NB4 (cell line): ENCODE measurements at regions not wholly inside any gene's neighbourhood (a gene's known extent, or its start where the extent isn't known, plus 50 kb on each side); places are given as distances from the start of the nearest gene placed in this dataset.

ENCODE experiments used
- DNase-seq: peaks from one replicate; pipeline ENCODE4 v3.0.0; 2010; ENCODE audit warnings: low read depth
- H3K4me3 ChIP-seq: one replicate; pipeline ENCODE4 v1.5.1; 2011; ENCODE audit warnings: mild to moderate bottlenecking, low read depth, low read length, moderate library complexity
- MYC ChIP-seq: IDR thresholded peaks from 2 replicates; pipeline ENCODE4 v1.6.1; 2011; ENCODE audit warnings: low read depth, low read length
- POLR2A ChIP-seq: IDR thresholded peaks from 2 replicates; pipeline ENCODE4 v1.6.1; 2011; ENCODE audit warnings: mild to moderate bottlenecking; ENCODE audit not compliant: insufficient read length; ENCODE audit errors: extremely low read depth
- TF ChIP-seq, protein P1 (sequence below): IDR thresholded peaks from one replicate; pipeline ENCODE4 v1.5.1; 2012; ENCODE audit warnings: low read depth, low read length
- TF ChIP-seq, protein P2 (sequence below): IDR thresholded peaks from 2 replicates; pipeline ENCODE4 v1.6.1; 2011; ENCODE audit warnings: low read depth, low read length

- TF ChIP-seq POLR2A, result no peak
- TF ChIP-seq, protein P1, sequence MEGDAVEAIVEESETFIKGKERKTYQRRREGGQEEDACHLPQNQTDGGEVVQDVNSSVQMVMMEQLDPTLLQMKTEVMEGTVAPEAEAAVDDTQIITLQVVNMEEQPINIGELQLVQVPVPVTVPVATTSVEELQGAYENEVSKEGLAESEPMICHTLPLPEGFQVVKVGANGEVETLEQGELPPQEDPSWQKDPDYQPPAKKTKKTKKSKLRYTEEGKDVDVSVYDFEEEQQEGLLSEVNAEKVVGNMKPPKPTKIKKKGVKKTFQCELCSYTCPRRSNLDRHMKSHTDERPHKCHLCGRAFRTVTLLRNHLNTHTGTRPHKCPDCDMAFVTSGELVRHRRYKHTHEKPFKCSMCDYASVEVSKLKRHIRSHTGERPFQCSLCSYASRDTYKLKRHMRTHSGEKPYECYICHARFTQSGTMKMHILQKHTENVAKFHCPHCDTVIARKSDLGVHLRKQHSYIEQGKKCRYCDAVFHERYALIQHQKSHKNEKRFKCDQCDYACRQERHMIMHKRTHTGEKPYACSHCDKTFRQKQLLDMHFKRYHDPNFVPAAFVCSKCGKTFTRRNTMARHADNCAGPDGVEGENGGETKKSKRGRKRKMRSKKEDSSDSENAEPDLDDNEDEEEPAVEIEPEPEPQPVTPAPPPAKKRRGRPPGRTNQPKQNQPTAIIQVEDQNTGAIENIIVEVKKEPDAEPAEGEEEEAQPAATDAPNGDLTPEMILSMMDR, result no peak
- TF ChIP-seq, protein P2, sequence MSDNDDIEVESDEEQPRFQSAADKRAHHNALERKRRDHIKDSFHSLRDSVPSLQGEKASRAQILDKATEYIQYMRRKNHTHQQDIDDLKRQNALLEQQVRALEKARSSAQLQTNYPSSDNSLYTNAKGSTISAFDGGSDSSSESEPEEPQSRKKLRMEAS, result no peak
- TF ChIP-seq MYC, result no peak
- no peak for DNase-seq
- no peak overlapping the region for H3K4me3 ChIP-seq
Measured at GRCh38 chr6:130585587-130585986, 219.8 kb downstream of the TMEM200A start.

DNA sequence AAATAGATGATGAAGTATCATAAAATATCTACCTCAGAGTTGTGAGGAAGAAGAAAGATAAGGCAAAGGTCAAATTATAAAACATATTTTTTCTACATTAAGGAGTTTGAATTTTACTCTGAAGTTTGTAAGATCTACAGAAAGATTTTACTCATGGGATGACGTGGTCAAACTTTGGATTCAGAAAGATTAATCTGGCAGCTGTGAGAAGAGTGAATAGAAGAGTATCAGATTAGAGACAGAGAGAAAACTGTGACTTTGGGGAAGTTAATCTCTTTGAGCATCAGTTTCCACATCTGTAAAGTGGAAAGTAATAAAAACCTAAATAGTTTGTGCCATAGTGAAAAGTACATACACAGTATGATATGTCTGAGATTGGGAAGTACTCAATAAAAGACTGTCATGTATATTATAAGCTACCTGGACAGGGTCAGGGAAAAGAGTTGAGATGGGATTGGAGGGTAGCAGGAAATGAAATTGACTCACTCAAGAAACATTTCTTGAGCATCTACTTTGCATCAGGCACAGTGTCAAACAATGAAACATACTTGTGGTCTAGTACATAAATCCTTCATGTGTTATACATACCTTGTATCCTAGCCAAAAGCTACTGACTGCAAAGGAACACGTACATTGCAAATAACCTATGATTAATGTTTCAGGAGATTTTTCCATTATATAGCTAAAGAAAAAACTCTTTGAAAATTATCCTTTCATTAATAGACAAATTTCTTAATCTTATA lies 222.1 kb downstream of the TMEM200A start:
- DNase-seq, result no peak
- TF ChIP-seq, protein P2, result no peak
- H3K4me3 ChIP-seq, result no peak overlapping the region

DNA sequence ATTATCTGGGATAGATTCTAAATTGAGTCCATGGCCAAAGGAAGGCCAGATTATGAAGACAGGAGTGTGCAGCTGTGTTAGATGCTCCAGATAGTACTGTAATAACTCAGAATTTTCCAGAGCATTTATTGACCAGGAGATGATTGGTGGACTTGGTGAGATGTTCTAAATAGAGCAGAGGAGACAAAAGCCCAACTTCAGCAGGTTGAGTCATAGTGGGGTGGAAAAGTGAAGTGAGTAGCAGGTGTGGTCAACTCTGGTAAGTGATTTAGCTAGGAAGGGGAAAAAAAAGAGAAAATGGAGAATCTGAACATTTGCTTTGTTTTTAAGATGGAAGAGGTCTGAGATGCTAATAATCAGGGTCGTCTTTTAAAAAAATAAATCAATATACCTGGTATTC lies 227.4 kb downstream of the TMEM200A start:
- DNase-seq, result no peak
- no peak overlapping the region for H3K4me3 ChIP-seq
- TF ChIP-seq MYC, result no peak

DNA sequence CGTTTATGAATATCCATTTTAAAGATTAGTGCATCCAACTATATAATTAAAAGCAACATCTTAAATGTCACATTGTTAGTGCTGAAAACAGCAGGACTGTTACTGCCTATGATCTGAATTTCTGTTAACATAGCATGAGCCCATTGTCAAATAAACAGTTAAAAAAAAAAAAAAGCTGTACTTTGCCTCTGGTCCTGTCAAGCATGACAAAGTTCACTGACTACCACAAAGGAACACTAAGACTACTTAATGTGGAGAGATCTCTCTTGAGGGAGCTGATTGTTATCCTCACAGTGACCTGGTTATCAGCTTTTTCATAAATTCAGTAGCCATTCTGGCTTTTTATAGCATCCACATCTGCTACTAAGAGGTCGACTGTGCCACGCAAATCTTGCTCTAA lies 228.1 kb downstream of the TMEM200A start:
- no peak for DNase-seq
- TF ChIP-seq, protein P1, result no peak
- no peak for TF ChIP-seq POLR2A
- H3K4me3 ChIP-seq, result no peak overlapping the region

- TF ChIP-seq, protein P2, result no peak
- no peak for TF ChIP-seq POLR2A
- TF ChIP-seq, protein P1, result no peak
- no peak for TF ChIP-seq MYC
- H3K4me3 ChIP-seq, result no peak overlapping the region
Measured at GRCh38 chr6:130598021-130598989, 228.9 kb upstream of the SMLR1 start.

DNA sequence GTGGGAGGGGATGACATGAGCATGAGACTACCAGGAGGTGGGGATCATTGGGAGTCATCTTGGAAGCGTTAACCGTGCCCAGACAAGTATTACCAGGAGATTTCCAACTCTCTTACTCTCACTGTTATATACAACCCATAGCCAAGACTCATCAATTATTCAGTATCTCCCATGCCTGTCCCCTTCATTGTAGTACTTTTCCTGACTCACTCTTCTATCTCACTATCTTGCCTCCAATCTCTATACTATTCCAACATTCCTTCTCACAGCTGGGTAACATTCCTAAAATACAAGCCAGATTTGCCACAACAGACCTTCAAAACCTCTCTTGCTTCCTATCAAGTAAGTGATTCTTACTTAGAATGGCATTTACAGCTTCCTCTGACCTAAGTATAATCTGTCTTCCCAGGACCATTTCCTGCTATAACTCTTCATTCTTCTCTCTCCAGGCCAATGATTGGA lies 226.3 kb upstream of the SMLR1 start:
- H3K4me3 ChIP-seq, result no peak overlapping the region
- no peak for DNase-seq
- TF ChIP-seq POLR2A, result no peak
- TF ChIP-seq, protein P1, result no peak
- TF ChIP-seq MYC, result no peak
- TF ChIP-seq, protein P2, result no peak

More at GRCh38 chr6:130598021-130598989, 228.9 kb upstream of the SMLR1 start:
- DNase-seq, result no peak
